ENCODE measurements at regions not wholly inside any gene's neighbourhood (a gene's known extent, or its start where the extent isn't known, plus 50 kb on each side); places are given as distances from the start of the nearest gene placed in this dataset.

DNA sequence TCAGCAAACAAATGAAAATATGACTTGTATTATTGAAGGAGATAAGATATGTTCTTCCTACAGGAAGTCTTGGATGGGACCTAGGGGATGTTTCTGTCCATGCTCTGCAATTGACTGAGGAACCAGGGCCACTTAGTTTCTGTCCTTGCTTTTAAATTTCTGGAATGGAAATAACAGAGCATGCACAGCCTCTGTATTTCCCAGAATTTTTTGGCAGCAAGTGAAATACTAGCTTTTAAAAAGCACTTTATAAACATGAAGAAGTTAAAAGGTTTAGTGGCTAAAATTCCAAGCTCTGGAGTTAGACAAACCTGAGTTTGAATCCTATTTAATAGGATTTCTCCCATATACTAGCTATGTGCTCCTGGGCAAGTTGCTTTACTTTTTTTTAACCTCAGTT is 127.7 kb upstream of the FZD8 start:
- Histone ChIP-seq H2BK12ac (ENCODE audit: low read depth, low read length) (no peak overlapping the region), H3K27ac (ENCODE audit: low read depth, low read length) (no peak overlapping the region), H3K4me1 (replicated peaks in 1 of 4; ENCODE audit: control insufficient read depth in 3 of 4, insufficient read depth in 4 of 4, low read length in 3 of 4) (peaks cover 4 to 7% (median 6%) of the 10 kb centered on the region in 4 experiments; a peak in 4 of 7 replicates), H3K4me3 (ENCODE audit: extremely low read depth in 1 of 4, insufficient read depth in 2 of 4, low read depth in 3 of 4, low read length in 4 of 4) (no peak overlapping the region), H2AFZ (ENCODE audit: low read length) (no peak overlapping the region), H2BK20ac (ENCODE audit: low read length) (no peak overlapping the region), H3K56ac (replicated peaks; ENCODE audit: insufficient read length, low read depth, low read length) (no peak overlapping the region), H3K27me3 (replicated peaks in 1 of 4; ENCODE audit: control insufficient read depth in 3 of 4, extremely low read depth in 1 of 4, insufficient read depth in 3 of 4, low read length in 3 of 4) (no peaks in the 10 kb centered on the region), H4K8ac (ENCODE audit: extremely low read depth, insufficient read depth, low read length) (no peak overlapping the region), H3K23me2 (ENCODE audit: low read depth, low read length) (no peaks in the 10 kb centered on the region), H3K9ac (replicated peaks in 1 of 4; ENCODE audit: extremely low read depth in 1 of 4, low read depth in 3 of 4, low read length in 3 of 4) (no peak overlapping the region), H3K4me2 (ENCODE audit: insufficient read depth in 1 of 2, low read depth in 2 of 2, low read length in 2 of 2) (no peak overlapping the region), H3K79me1 (ENCODE audit: low read depth, low read length) (no peaks in the 10 kb centered on the region), H3K79me2 (ENCODE audit: control insufficient read depth in 1 of 2, insufficient read depth in 2 of 2, low read length in 2 of 2) (no peaks in the 10 kb centered on the region), H3K18ac (ENCODE audit: extremely low read depth, low read length) (no peak overlapping the region), H3K36me3 (ENCODE audit: control insufficient read depth in 2 of 4, insufficient read depth in 4 of 4, low read length in 3 of 4) (no peaks in the 10 kb centered on the region), H2BK5ac (ENCODE audit: low read depth, low read length) (no peak overlapping the region), H3K23ac (ENCODE audit: insufficient read length) (no peak overlapping the region), H4K20me1 (replicated peaks in 1 of 2; ENCODE audit: control insufficient read depth in 1 of 2, insufficient read depth in 2 of 2, low read length in 2 of 2) (no peaks in the 10 kb centered on the region), H2BK120ac (replicated peaks; ENCODE audit: low read depth, low read length) (no peak overlapping the region), H2BK15ac (ENCODE audit: low read length) (no peak overlapping the region), H3K9me3 (ENCODE audit: insufficient read depth in 2 of 2, low read depth in 1 of 2, low read length in 1 of 2) (no peaks in the 10 kb centered on the region), H2AK5ac (ENCODE audit: low read depth, low read length) (no peak overlapping the region), H4K5ac (ENCODE audit: insufficient read length, low read depth, low read length) (no peak overlapping the region), H3K4ac (replicated peaks; ENCODE audit: insufficient read length, low read depth, low read length) (no peak overlapping the region), H4K91ac (replicated peaks; ENCODE audit: insufficient read length, low read length) (no peak overlapping the region), H3K14ac (ENCODE audit: insufficient read length) (no peak overlapping the region)
- DNase-seq (ENCODE audit: low read depth in 1 of 2, low spot score in 2 of 2) (no peak), FAIRE-seq (no peak)
- ChIA-PET POLR2A (ENCODE audit: partially characterized antibody) (no interaction called here), CTCF (ENCODE audit: partially characterized antibody) (interaction anchor here (0.6 to 2.3 kb wide), 2 partner anchors 11 to 439 kb away, joined by 3 to 21 read pairs; no protein-coding TSS in a partner anchor)
- TF ChIP-seq TBP (IDR thresholded peaks at IDR 0.05; ENCODE audit: low read depth, low read length) (no peak), SP4 (IDR thresholded peaks at IDR 0.05; ENCODE audit: low read length) (no peak), TEAD4 (IDR thresholded peaks at IDR 0.05; ENCODE audit: low read depth, low read length) (no peak), CHD1 (IDR thresholded peaks at IDR 0.05; ENCODE audit: low read depth, low read length) (no peak), SIX5 (IDR thresholded peaks at IDR 0.05; ENCODE audit: low read depth, low read length) (no peak), BACH1 (IDR thresholded peaks at IDR 0.05; ENCODE audit: low read length) (no peak), KDM5A (IDR thresholded peaks at IDR 0.05; ENCODE audit: low read length) (no peak)
- TF ChIP-seq, protein P1, sequence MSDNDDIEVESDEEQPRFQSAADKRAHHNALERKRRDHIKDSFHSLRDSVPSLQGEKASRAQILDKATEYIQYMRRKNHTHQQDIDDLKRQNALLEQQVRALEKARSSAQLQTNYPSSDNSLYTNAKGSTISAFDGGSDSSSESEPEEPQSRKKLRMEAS (IDR thresholded peaks at IDR 0.05): no peak
